HepG2 (cell line): ENCODE measurements at regions not wholly inside any gene's neighbourhood (a gene's known extent, or its start where the extent isn't known, plus 50 kb on each side); places are given as distances from the start of the nearest gene placed in this dataset.

Experiments used
- ATAC-seq: fragments of 200-7000 bp; cut with Tn5 transposase; 3 replicates; pipeline ENCODE4 v1.9.1; 2020; ENCODE audit warnings: mild to moderate bottlenecking, moderate library complexity
- BruUV-seq: library from RNA; stranded (reverse); fragments of 400-500 nt; replicated peaks from 2 replicates; lab custom pipeline; 2021; lab: Mats Ljungman, UMichigan
- CTCF ChIA-PET: fragments of 300-600 bp; formaldehyde crosslinking; extraction: SDS; loops from one replicate; lab custom pipeline; 2021; ENCODE audit warnings: low total read pairs, inconsistent platforms, low intra/inter-chr PET ratio; lab: Yijun Ruan, JAX
- POLR2A ChIA-PET: fragments of 350-600 bp; sonication (Branson Sonifier 250); formaldehyde crosslinking; loops from one replicate; lab custom pipeline; 2020; ENCODE audit warnings: antibody characterized with exemption, inconsistent platforms; lab: Yijun Ruan, JAX
- DNase-seq: peaks from one replicate; pipeline ENCODE4 v3.0.0-alpha.2; 2015; ENCODE audit warnings: low spot score
- FAIRE-seq: peaks from 3 replicates; lab custom pipeline; 2011; peaks lifted over from hg19 to GRCh38; lab: Jason Lieb, UNC
- H2AFZ ChIP-seq: one replicate; pipeline ENCODE4 v1.6.1; 2011; ENCODE audit warnings: low read length, inconsistent platforms
- H3K27ac ChIP-seq: fragments of 300-600 bp; 3 replicates; pipeline ENCODE4 v1.8.0; 2011; ENCODE audit warnings: mixed run types, mild to moderate bottlenecking, mixed read lengths, low read length, inconsistent platforms; ENCODE audit not compliant: insufficient read depth; ENCODE audit errors: extremely low read length
- H3K27me3 ChIP-seq, 2 experiments: fragments of 200-600 bp in 1 of 2; 2 replicates in 1 of 2; 3 replicates in 1 of 2; pipeline versions ENCODE4 v1.6.0 to v1.8.0; 2011; ENCODE audit warnings: low read length in 2 of 2, mild to moderate bottlenecking in 2 of 2, moderate library complexity in 2 of 2, inconsistent platforms in 1 of 2; ENCODE audit not compliant: insufficient read depth in 2 of 2, control insufficient read depth in 1 of 2
- H3K36me3 ChIP-seq, 2 experiments: fragments of 200-600 bp in 1 of 2; replicated peaks in 1 of 2; 2 replicates in 1 of 2; 3 replicates in 1 of 2; pipeline versions ENCODE4 v1.5.1 to v1.8.0; 2011; ENCODE audit warnings: low read length in 2 of 2, inconsistent platforms in 1 of 2; ENCODE audit not compliant: insufficient read depth in 2 of 2, control insufficient read depth in 1 of 2
- H3K4me1 ChIP-seq: 2 replicates; pipeline ENCODE4 v1.5.1; 2012; ENCODE audit warnings: low read length, inconsistent platforms; ENCODE audit not compliant: insufficient read depth
- H3K4me2 ChIP-seq: 2 replicates; pipeline ENCODE4 v1.6.0; 2011; ENCODE audit warnings: low read depth, low read length, inconsistent platforms
- H3K4me3 ChIP-seq, 3 experiments: fragments of 200-600 bp in 1 of 3; sonication (generic), shearing (Covaris generic) in 1 of 3; replicated peaks in 1 of 3; 2 replicates each; pipeline ENCODE4 v1.5.1; 2011 to 2016; ENCODE audit warnings: low read length in 3 of 3, inconsistent platforms in 2 of 3, low read depth in 2 of 3, mild to moderate bottlenecking in 2 of 3, control low read depth in 1 of 3, mixed read lengths in 1 of 3; ENCODE audit not compliant: insufficient read depth in 1 of 3
- H3K79me2 ChIP-seq: one replicate; pipeline ENCODE4 v1.6.1; 2011; ENCODE audit warnings: low read length, inconsistent platforms; ENCODE audit not compliant: insufficient read depth
- H3K9ac ChIP-seq: 2 replicates; pipeline ENCODE4 v1.6.0; 2011; ENCODE audit warnings: mild to moderate bottlenecking, low read depth, low read length, inconsistent platforms; ENCODE audit not compliant: insufficient read depth
- H3K9me3 ChIP-seq: 2 replicates; pipeline ENCODE4 v1.5.1; 2012; ENCODE audit warnings: mild to moderate bottlenecking, low read length
- H4K20me1 ChIP-seq: 2 replicates; pipeline ENCODE4 v1.6.0; 2011; ENCODE audit warnings: inconsistent platforms, mild to moderate bottlenecking, low read length, moderate library complexity; ENCODE audit not compliant: insufficient read depth
- HOMEZ ChIP-seq: IDR thresholded peaks from 2 replicates; pipeline ENCODE4 v1.6.1; 2016; ENCODE audit warnings: low read depth
- KDM5A ChIP-seq: fragments of 200-600 bp; sonication (generic); IDR thresholded peaks from 2 replicates; pipeline ENCODE4 v1.7.0; 2018; ENCODE audit warnings: antibody characterized with exemption, mild to moderate bottlenecking, low read length, borderline replicate concordance
- REPIN1 ChIP-seq: sonication (generic); formaldehyde crosslinking; IDR thresholded peaks from 2 replicates; pipeline ENCODE4 v1.8.0; 2022; ENCODE audit warnings: missing genetic modification reagents, low read depth, mild to moderate bottlenecking, borderline replicate concordance
- RNF2 ChIP-seq: fragments of 450-650 bp; conservative IDR thresholded peaks from 2 replicates; pipeline ENCODE4 v1.6.1; 2016; ENCODE audit warnings: low read depth
- ZNF10 ChIP-seq: sonication (generic); formaldehyde crosslinking; IDR thresholded peaks from 2 replicates; pipeline ENCODE4 v1.4.0; 2020; ENCODE audit warnings: mild to moderate bottlenecking, low read depth, missing genetic modification reagents, borderline replicate concordance
- ZNF414 ChIP-seq: sonication (generic); formaldehyde crosslinking; IDR thresholded peaks from 2 replicates; pipeline ENCODE4 v1.5.0; 2020; ENCODE audit warnings: missing genetic modification reagents
- ZNF709 ChIP-seq: sonication (generic); formaldehyde crosslinking; IDR thresholded peaks from 2 replicates; pipeline ENCODE4 v1.5.0; 2020; ENCODE audit warnings: mild to moderate bottlenecking, missing genetic modification reagents
- ZNF710 ChIP-seq: sonication (generic); formaldehyde crosslinking; IDR thresholded peaks from 2 replicates; pipeline ENCODE4 v1.5.0; 2020; ENCODE audit warnings: mild to moderate bottlenecking, missing genetic modification reagents, borderline replicate concordance
- ZSCAN5A ChIP-seq: sonication (generic); formaldehyde crosslinking; IDR thresholded peaks from 2 replicates; pipeline ENCODE4 v1.8.0; 2022; ENCODE audit warnings: mild to moderate bottlenecking, missing genetic modification reagents, borderline replicate concordance
- in situ Hi-C: cut with HindIII; loops from 2 replicates; pipeline ENCODE4 v1.10.0; 2017; ENCODE audit warnings: low pct_unique_long_range_greater_than_20kb; ENCODE audit not compliant: extremely low pct_ligation_motif_present
- intact Hi-C: fragments of 100-400 bp; cut with micrococcal nuclease; formaldehyde crosslinking; loops from one replicate; pipeline ENCODE4 v1.10.0; 2022; ENCODE audit not compliant: unreplicated experiment

GRCh38 chr7:115078386-115078785 is 156.5 kb downstream of the MDFIC start:
- no TSS peak for BruUV-seq

More at GRCh38 chr7:115078386-115078785, 156.5 kb downstream of the MDFIC start:
- Histone ChIP-seq H3K4me3 (no peak overlapping the region), H3K79me2 (no peaks in the 10 kb centered on the region), H3K9ac (no peak overlapping the region), H2AFZ (no peak overlapping the region), H3K4me1 (no peaks in the 10 kb centered on the region), H3K27me3 (no peaks in the 10 kb centered on the region), H3K36me3 (no peaks in the 10 kb centered on the region), H3K4me2 (no peak overlapping the region), H3K9me3 (0 out of 2 replicates have a peak, but pooled peaks cover under 1% of the 10 kb centered on the region), H4K20me1 (no peaks in the 10 kb centered on the region), H3K27ac (no peak overlapping the region)
- in situ Hi-C loops (no loop called here), intact Hi-C loops (no loop called here)
- DNase-seq (no peak), FAIRE-seq (no peak), ATAC-seq (no peak)
- POLR2A ChIA-PET: no interaction called here
- CTCF ChIA-PET: no interaction called here
- TF ChIP-seq ZSCAN5A (CRISPR knock-in tag): no peak
- TF ChIP-seq KDM5A: no peak
- no peak for TF ChIP-seq ZNF10 (CRISPR knock-in tag)
- no peak for TF ChIP-seq ZNF710
- no peak for TF ChIP-seq RNF2
- no peak for TF ChIP-seq REPIN1 (CRISPR knock-in tag)
- TF ChIP-seq HOMEZ (CRISPR knock-in tag): no peak
- no peak for TF ChIP-seq ZNF414 (CRISPR knock-in tag)
- no peak for TF ChIP-seq ZNF709
- TF ChIP-seq, all 625 proteins: peak for 0
